NCI-H524 (cell line): ENCODE measurements at regions not wholly inside any gene's neighbourhood (a gene's known extent, or its start where the extent isn't known, plus 50 kb on each side); places are given as distances from the start of the nearest gene placed in this dataset.
A peak's percentile ranks its signal among the peaks of the same experiment; 100 is the strongest.

Experiments used
- DNase-seq, 2 experiments: peaks; one replicate each; lab custom pipeline; 2025; lab: John Stamatoyannopoulos, UW

DNA sequence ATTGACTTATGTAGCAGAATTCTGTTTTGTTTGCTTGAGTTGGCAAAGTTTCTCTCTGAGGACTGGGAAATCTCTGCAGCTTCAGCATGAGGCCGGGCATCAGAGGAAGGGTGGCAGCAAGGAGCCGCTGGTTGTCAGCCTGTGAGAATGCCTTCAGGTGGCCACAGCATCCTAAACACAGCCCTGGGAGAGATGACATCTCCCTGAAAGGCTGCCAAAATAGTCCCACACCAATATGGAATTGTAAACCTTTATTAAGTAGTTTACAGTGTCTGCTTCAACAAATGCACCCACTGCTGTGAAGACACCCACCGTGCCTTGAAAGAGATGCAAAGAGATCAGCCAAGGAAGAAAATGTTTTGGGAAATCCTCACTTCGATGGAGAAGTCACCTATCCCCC is 609.7 kb upstream of the ARRDC4 start:
- DNase-seq, result no peak

DNA sequence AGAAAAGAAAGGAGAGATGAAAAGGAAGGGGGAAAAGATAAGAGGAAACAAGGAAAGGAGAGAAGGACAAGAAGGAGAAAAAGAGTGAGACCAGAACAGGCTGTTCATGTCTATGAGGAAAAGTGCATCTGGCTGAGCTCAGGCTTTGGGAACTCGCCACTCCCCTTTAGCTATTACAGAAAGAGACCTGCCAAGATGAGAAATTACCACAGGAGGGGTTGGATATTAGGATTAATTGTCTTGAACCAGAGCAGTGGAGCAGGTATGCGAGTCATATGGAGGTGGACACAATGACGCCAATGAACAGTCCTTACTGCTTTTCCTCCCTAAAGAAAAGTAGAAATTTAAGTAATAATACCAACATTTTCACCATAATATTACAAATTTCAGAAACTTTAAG is 577.0 kb upstream of the ARRDC4 start:
- no peak for DNase-seq

DNA sequence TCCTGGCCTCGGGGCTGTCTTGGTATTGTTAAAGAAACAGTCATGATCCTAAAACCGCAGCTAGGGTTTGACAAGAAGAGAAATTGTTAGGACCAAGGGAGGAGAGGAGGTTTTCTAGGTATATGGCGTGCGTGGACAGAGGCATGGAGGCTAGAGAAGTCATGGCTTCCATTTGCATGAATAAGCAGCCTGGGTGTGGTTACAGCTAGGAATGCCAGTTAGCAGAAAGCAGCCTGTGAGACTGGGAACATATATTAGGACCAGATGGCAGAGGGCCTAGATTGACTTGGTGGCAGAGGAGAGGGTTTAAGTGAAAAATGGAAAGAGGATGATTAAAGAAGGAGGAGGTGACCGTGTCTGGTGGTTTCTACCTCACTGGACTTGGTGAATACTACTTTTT is 573.6 kb upstream of the ARRDC4 start:
- peak in 1 of 2 experiments; percentile 23 for DNase-seq

DNA sequence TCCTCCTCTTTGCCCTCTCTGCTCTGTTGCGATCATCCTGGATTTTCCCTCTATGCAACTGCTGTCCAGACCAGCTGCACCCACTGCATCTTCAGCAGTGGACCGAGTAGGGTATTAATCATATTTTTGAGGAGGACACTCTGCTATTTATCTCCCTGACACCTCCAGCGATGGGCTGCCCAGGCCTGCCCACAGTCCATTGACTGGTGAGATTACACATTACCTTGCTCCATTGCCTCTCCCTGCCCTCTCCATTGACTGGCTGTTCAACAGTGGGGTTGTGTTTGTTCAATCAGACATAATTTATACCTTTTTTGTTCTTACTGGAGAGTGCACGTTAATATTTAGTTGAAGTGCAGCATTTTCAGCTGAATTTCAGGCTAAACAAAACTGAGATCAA is 559.3 kb upstream of the ARRDC4 start:
- no peak for DNase-seq

- no peak for DNase-seq
Measured at GRCh38 chr15:97401970-97402369, 558.5 kb upstream of the ARRDC4 start.

DNA sequence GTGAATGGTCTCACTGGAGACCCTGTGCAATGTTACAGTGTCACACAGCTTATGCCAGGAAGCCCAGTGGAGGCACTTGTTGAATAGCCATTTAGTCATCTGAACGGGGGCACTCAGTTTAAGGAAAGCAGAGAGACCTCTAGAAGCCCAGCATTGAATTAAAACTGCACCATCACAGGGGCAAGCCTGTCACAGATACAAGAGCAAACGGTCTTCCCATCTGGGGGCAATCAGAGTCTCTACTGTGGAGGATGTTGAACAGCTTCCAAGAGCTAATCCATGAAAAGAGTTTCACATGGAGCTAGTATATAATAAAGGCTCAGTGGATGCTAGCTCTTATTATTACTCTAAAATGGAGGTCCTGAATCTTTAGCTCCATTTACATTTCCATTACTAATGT is 553.7 kb upstream of the ARRDC4 start:
- no peak for DNase-seq

GRCh38 chr15:97410897-97411575 is 549.5 kb upstream of the ARRDC4 start:
- DNase-seq, result no peak

DNA sequence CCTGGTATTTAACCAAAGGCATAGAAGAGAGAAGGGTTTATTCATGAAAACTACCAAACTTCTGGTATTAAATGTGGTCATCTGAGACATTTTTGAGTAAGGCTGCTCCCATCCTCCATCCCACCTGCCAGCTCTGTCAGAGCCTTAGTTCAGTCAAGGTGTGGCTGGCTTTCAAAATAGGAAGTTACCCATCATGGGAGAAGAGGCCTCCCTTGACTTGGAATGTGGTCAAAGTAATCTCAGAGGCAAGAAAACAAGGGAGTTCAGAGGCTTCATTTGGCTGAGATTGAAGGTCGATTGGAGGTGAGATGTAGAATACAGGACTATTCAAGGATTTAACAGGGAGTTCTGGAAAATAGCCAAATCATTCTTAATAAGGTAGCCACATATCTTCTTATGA is 540.4 kb upstream of the ARRDC4 start:
- no peak for DNase-seq

DNA sequence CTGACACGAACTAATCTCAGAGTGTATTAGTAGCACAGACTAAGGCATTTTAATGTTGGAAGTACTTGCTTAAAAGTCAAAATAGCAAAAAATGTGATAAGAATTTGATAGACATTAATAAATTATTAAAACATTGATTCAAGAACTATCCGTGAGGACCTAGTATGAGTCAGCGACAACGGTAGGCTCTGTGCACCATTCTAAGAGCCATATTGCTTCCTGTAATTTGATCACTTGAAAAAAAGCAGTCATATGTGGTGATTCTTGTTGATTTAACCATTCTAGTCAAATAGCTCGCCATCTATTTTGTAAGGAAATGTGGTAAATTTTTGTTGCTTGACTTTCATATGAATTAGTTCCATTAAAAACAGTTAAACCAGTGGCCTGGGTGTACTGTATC is 534.9 kb upstream of the ARRDC4 start:
- peak; percentile 40 to 80 for DNase-seq

DNA sequence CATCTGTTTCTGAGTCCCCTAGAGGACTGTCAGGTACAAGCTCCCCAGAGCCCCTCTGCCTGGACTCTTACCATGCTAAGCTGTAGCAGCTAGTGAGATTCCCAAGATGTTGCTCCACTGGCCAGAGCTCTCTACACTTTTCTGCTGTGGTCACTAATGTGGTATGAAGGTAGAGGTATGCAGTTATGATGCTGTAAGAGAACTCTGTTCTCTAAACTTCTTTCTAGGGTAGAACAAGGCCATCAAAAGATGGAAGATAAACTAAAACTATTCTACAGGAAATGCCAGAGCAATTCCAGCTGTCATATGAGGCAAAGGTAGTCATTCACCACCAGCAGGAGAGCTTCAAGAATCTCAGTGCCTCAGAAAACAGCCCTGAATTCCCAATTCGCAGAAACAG is 517.4 kb upstream of the ARRDC4 start:
- no peak for DNase-seq

DNA sequence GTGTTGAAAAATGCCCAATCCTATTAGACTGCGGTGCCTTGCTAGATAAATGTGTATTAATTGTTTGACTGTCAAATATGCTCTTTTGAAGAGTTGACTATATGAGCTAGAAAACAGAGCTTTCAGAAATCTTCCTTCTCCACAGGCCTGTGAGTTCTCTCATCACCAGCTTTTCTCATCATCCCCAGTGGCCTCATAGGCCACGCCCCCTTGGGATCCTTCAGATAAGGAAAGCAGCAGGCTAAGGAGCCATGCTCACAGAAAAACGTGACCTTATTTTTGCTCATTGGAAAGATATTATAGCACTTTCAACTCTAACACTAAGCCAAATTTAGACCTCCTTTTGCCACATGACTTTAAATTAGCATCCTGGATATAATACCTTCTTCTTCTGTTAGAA is 514.4 kb upstream of the ARRDC4 start:
- no peak for DNase-seq

GRCh38 chr15:97456521-97457202 is 503.8 kb upstream of the ARRDC4 start:
- no peak for DNase-seq

DNA sequence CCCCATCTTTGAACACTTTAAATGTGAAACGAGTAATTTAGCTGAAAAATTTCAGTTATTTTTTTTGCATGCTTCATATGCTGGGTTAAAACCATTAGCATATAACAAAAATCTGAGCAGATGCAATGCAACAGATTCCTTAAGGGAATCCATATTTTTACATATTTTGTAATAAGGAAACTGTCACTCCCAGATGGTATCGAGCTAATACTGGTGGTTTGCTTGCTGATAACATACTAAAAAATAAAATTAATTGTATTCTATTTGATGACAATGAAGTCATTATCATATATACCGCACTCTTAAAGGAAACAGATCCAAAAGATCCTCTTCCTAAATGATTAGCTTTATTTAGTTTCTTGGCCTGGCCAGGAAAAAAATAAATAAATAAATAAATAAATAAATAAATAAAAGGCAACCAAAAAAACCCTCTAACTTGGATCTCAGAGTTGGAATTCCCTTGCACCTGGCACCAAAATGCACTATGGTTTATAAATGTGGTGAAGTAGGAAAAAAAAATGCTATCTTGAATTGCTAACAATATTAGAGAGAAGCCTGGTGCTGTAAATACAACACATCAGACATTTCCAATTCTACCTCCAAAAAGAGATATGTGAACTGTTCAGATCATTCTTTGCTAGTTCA is 503.2 kb upstream of the ARRDC4 start:
- DNase-seq, result no peak

DNA sequence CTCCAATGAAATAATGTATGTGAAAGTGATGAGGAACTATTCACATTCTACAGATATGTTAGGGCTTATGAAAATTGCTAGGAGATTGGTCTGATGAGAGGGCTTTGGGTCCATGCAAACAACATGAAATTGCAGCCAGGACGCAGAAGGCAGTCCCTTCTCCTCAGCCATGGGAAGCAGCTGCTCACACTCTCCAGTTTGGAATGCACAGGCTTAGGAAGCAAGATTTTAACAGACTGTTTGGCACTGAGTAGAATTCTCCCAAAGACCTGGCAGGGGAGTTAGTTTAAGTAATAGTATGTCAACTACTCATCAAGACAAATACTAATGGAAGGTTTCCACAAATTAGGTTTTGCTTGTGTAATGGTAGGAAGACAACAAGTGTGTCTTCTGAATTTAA is 500.7 kb upstream of the ARRDC4 start:
- no peak for DNase-seq

GRCh38 chr15:97461226-97461625 is 499.3 kb upstream of the ARRDC4 start:
- no peak for DNase-seq

DNA sequence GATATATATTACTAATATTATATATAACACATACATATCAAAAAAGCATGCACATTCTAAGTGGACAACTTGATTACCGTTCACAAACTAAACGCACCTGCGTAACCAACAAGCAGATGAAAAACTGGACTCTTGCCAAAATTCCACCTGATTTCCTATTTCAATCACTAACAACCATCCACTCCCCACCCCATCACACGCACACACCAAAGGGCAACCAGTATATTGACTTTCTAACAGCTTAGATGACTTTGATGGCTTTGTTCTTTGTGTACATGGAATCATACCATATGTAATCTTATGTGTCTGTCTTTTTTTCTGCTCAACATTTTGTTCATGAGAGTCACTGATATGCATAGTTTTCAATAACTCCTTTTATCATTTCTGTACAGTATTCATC is 496.8 kb upstream of the ARRDC4 start:
- no peak for DNase-seq

DNA sequence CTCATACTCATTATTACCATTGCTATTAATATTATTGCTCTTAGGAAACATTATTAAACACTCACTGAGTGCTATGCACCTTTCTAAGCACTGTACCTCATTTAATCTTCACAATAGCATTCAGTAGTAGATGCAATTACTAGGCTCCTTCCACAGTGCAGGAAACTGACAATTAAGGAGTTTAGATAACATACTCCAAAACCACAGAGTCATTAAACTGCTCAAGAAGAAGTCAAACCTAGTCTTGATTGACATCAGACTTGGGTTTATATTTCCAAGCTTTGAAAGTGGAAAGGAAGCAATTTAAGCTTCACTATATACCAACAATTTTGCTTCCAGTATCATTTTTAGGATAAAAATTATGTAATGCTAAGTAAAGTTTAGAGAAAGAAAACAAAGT is 490.1 kb upstream of the ARRDC4 start:
- DNase-seq, result no peak

DNA sequence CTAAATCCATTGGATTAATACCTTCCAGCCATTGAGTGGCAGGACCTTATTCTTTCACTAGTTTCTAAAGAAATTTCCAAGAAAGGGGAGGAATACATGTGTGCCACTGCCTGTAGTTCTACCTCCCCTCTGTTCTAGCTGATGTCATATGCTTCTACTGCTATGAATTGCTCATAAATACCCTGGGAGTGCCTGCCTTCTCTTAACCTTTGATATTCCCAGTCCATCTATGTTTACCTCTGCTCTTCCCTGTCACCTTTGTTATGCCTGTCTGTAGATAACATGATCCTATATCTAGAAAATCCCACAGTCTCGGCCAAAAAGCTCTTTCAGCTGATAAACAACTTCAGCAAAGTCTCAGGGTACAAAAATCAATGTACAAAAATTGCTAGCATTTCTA is 486.9 kb upstream of the ARRDC4 start:
- no peak for DNase-seq

DNA sequence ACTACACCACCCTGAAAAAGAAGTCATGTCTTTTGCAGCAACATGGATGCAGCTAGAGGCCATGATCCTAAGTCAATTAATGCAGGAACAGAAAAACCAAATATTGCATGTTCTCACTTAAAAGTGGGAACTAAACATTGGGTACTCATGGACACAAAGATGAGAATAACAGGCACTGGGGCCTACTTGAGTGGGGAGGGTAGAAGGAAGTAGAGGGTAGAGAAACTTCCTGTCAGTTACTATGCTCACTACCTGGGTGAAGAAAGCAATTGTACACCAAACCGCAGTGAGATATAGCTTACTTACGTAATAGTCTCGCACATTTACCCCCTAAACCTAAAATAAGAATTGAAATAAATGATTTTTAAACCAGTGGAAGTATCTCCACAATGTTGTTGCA is 480.5 kb upstream of the ARRDC4 start:
- DNase-seq, result no peak

DNA sequence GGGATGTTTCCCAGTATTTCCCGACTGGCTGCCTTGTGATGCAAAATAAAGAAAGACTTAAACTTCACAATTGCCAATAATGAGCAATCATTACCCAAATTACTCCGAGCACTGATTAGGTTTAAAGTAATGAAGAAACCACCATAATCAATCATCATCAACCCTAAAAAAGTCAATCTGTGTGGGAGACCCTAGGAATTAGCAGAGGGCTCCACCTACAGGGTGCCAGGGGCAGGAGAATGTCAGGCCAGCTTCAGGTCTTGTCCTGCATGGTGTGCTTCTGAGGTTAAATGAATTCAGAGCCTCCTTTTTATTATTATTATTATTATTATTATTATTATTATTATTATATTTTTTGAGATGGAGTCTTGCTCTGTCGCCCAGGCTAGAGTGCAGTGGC is 478.0 kb upstream of the ARRDC4 start:
- peak; percentile 13 to 57 for DNase-seq

GRCh38 chr15:97483232-97483631 is 477.3 kb upstream of the ARRDC4 start:
- no peak for DNase-seq

GRCh38 chr15:97490429-97490828 is 470.1 kb upstream of the ARRDC4 start:
- no peak for DNase-seq

DNA sequence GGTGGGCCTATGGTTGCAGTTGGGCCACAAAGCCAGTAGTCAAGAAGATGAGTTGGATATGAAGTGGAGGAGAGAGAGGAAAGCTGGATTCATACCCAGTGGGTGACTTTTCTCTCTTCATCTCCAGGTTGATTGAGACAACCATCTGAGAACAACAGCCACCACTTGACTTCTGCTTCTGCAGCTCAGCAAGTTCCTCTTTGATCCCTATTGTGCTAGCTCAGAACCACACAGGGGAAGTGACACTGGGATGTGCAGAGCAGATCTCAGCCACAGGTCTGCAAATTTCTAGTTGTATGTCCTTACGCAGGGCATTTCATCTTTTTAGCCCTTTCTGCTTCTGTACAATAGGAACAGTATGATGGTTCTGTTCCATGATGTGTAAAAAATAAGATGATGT is 459.2 kb upstream of the ARRDC4 start:
- DNase-seq, result no peak

GRCh38 chr15:97502038-97502437 is 458.5 kb upstream of the ARRDC4 start:
- DNase-seq, result no peak
